ENCODE measurements at regions not wholly inside any gene's neighbourhood (a gene's known extent, or its start where the extent isn't known, plus 50 kb on each side); places are given as distances from the start of the nearest gene placed in this dataset.

DNA sequence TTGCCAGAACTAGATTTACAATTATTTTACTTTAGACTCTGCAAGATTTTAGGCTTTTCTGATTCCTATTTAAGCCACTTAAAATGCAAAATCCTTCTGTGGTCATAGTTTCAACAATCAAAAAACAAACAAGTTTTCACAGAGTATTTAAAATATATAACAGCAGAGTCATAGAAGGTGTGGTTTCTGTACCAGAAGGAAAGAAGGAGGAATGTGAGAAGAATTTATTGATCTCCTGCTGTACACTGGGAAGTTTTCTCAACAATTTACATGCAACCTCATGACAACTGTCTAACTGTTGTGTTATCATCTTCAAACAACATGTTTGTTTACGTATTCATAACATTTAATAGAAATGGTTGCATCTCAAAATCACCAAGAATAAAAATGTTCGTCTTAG lies 102.3 kb upstream of the CEP126 start:
- TF ChIP-seq EGR1 (IDR thresholded peaks at IDR 0.05) (no peak), TAF1 (IDR thresholded peaks at IDR 0.05; ENCODE audit: low read depth) (no peak), CREB1 (IDR thresholded peaks at IDR 0.05; ENCODE audit: low read depth) (no peak), CEBPB (IDR thresholded peaks at IDR 0.05) (no peak), NFIC (IDR thresholded peaks at IDR 0.05) (no peak), FOXM1 (IDR thresholded peaks at IDR 0.05; ENCODE audit: borderline replicate concordance, low read depth) (no peak), EP300 (IDR thresholded peaks at IDR 0.05; ENCODE audit: borderline replicate concordance) (no peak), TCF12 (IDR thresholded peaks at IDR 0.05; ENCODE audit: low read depth) (no peak), YY1 (IDR thresholded peaks at IDR 0.05; ENCODE audit: low read depth) (no peak), ZBTB7A (IDR thresholded peaks at IDR 0.05; ENCODE audit: low read depth) (no peak), RAD21 (IDR thresholded peaks at IDR 0.05; ENCODE audit: low read depth) (no peak), TEAD4 (IDR thresholded peaks at IDR 0.05) (no peak)
- TF ChIP-seq, protein P1, sequence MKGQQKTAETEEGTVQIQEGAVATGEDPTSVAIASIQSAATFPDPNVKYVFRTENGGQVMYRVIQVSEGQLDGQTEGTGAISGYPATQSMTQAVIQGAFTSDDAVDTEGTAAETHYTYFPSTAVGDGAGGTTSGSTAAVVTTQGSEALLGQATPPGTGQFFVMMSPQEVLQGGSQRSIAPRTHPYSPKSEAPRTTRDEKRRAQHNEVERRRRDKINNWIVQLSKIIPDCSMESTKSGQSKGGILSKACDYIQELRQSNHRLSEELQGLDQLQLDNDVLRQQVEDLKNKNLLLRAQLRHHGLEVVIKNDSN (IDR thresholded peaks at IDR 0.05): no peak
- TF ChIP-seq, protein P2, sequence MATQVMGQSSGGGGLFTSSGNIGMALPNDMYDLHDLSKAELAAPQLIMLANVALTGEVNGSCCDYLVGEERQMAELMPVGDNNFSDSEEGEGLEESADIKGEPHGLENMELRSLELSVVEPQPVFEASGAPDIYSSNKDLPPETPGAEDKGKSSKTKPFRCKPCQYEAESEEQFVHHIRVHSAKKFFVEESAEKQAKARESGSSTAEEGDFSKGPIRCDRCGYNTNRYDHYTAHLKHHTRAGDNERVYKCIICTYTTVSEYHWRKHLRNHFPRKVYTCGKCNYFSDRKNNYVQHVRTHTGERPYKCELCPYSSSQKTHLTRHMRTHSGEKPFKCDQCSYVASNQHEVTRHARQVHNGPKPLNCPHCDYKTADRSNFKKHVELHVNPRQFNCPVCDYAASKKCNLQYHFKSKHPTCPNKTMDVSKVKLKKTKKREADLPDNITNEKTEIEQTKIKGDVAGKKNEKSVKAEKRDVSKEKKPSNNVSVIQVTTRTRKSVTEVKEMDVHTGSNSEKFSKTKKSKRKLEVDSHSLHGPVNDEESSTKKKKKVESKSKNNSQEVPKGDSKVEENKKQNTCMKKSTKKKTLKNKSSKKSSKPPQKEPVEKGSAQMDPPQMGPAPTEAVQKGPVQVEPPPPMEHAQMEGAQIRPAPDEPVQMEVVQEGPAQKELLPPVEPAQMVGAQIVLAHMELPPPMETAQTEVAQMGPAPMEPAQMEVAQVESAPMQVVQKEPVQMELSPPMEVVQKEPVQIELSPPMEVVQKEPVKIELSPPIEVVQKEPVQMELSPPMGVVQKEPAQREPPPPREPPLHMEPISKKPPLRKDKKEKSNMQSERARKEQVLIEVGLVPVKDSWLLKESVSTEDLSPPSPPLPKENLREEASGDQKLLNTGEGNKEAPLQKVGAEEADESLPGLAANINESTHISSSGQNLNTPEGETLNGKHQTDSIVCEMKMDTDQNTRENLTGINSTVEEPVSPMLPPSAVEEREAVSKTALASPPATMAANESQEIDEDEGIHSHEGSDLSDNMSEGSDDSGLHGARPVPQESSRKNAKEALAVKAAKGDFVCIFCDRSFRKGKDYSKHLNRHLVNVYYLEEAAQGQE (IDR thresholded peaks at IDR 0.05; ENCODE audit: low read depth): no peak
- TF ChIP-seq, protein P3, sequence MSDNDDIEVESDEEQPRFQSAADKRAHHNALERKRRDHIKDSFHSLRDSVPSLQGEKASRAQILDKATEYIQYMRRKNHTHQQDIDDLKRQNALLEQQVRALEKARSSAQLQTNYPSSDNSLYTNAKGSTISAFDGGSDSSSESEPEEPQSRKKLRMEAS (IDR thresholded peaks at IDR 0.05): no peak

DNA sequence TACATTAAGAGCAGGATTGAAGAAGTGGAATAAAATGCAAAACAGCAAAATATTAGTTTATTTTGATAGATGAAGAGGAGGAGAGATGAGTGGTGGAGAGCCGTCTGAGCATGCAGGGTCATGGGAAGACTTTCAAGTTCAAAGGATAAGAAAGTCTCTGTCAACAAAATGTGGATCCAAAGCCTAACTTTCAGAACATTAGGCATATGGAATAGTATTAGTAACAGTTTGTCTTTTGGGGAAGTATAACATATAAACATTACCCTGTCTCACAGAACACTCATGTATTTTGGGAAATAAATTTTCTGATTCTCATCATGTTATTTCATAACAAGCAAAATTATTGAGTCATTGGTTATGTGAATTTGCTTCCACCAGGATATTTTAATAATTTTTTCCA lies 104.3 kb upstream of the CEP126 start:
- TF ChIP-seq EP300 (IDR thresholded peaks at IDR 0.05; ENCODE audit: borderline replicate concordance) (no peak), TAF1 (IDR thresholded peaks at IDR 0.05; ENCODE audit: low read depth) (no peak), TEAD4 (IDR thresholded peaks at IDR 0.05) (no peak), NFIC (IDR thresholded peaks at IDR 0.05) (no peak), RAD21 (IDR thresholded peaks at IDR 0.05; ENCODE audit: low read depth) (no peak), EGR1 (IDR thresholded peaks at IDR 0.05) (no peak), CREB1 (IDR thresholded peaks at IDR 0.05; ENCODE audit: low read depth) (no peak), FOXM1 (IDR thresholded peaks at IDR 0.05; ENCODE audit: borderline replicate concordance, low read depth) (no peak), ZBTB7A (IDR thresholded peaks at IDR 0.05; ENCODE audit: low read depth) (no peak), YY1 (IDR thresholded peaks at IDR 0.05; ENCODE audit: low read depth) (no peak), CEBPB (IDR thresholded peaks at IDR 0.05) (no peak), TCF12 (IDR thresholded peaks at IDR 0.05; ENCODE audit: low read depth) (no peak)
- TF ChIP-seq, protein P3 (IDR thresholded peaks at IDR 0.05): no peak
- TF ChIP-seq, protein P2 (IDR thresholded peaks at IDR 0.05; ENCODE audit: low read depth): no peak
- TF ChIP-seq, protein P1 (IDR thresholded peaks at IDR 0.05): no peak

DNA sequence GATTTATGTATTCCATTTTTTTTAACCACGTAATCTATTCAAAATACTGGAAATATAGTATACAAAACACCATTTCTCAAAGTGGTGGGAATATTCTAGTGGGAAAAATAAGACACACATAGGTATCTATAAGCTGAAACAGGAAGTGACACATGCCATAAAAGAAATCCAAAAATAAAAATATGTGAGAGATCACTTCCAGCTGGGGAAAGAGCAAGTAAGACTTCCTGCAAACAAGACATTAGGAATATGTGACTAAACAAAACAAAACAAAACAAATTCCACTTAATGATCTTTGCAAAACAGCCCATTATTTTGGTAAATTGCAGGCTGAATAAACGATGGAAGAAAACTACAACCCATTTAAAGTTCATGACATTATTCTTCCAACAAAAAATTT lies 107.3 kb upstream of the CEP126 start:
- TF ChIP-seq, protein P1 (IDR thresholded peaks at IDR 0.05): no peak
- TF ChIP-seq EP300 (IDR thresholded peaks at IDR 0.05; ENCODE audit: borderline replicate concordance): no peak
- TF ChIP-seq, protein P2 (IDR thresholded peaks at IDR 0.05; ENCODE audit: low read depth): no peak

DNA sequence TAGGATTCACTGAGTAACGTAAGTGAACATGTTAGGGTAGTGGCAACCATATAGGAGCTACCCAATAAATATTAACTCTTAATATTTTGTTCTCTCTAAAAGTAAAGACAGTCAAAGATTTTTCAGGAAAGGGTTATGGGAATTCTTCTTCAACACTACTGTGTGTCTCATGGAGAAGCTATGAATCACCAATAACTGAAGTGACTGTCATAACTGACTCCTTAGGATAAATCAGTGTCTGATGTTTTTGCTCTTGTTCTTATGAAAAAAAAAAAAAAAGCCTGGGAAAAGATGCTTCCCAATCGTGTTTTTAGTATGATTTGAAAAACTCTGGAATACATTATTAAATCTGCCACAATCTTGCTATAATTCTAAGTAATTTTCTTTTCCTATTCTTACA lies 111.2 kb upstream of the CEP126 start:
- TF ChIP-seq EGR1 (IDR thresholded peaks at IDR 0.05) (no peak), TAF1 (IDR thresholded peaks at IDR 0.05; ENCODE audit: low read depth) (no peak), EP300 (IDR thresholded peaks at IDR 0.05; ENCODE audit: borderline replicate concordance) (no peak)
- TF ChIP-seq, protein P1 (IDR thresholded peaks at IDR 0.05): no peak

Measured in Ishikawa (cell line).